Head of caudate nucleus (tissue), 42 donors: ENCODE measurements at regions not wholly inside any gene's neighbourhood (a gene's known extent, or its start where the extent isn't known, plus 50 kb on each side); places are given as distances from the start of the nearest gene placed in this dataset.

Source experiments
- DNase-seq, 42 donors: peaks; one replicate each; pipeline versions ENCODE4 v3.0.0 to v3.0.0-alpha.2; 2020 to 2021; ENCODE audit warnings: mixed read lengths in 7 of 42
- intact Hi-C: fragments of 100-400 bp; cut with DNase I; formaldehyde crosslinking; loops from one replicate; pipeline ENCODE4 v1.15.0; 2022

DNA sequence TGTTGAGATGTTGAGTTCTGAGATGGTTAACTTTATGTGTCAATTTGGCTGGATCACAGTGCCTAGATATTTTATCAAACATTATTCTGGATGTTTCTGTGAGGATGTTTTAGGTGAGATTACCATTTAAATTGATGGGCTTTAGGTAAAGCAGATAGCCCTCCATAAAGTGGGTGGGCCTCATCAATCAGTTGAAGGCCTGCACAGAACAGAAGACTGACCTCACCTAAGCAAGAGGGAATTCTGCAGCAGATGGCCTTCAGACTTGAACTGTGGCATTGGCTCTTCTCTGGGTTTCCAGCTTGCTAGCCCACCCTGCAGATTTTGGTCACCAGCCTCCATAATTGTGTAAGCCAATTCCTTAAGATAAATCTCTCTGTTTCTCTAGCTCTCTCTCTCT lies 260.4 kb upstream of the VEPH1 start:
- intact Hi-C loops = no loop called here
- no peak for DNase-seq

DNA sequence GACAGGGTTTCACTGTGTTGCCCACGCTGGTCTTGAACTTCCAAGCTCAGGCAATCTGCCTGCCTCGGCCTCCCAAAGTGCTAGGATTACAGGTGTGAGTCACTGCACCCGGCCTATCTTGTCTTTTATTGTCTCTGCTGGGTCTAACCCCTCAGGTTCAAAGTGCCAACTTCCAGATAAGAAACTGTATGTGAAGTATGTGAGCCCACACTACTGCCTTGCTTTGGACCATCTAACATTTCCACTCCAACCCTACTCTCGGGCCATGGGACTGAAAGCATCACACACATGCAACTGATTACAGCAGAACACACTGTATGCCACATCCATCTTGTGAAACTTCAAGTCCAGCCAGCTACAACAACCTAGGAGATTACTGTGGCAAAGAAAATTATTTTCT lies 256.1 kb upstream of the VEPH1 start:
- DNase-seq = no peak

DNA sequence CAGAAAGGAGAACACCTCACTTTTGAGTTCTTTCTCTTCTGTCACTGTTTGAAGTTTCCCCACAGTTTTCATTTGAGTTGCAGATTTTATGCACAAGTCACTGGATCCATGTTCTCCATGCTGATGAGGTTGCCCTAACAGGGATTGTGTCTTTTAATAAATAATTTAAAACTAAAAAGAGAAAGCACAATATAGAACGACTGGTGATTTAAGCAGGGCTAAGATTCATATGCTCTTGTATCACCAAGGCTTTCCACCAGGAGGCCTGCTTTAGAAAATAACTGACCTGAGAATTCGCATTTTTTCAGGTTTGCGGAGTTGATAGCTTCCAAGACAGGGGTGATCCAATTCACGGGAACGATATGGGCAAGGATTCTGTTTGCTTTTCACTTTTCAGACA lies 252.0 kb upstream of the VEPH1 start:
- DNase-seq = no peak
- intact Hi-C loops = no loop called here

More for the DNA sequence above, 256.1 kb upstream of the VEPH1 start:
- intact Hi-C loops = no loop called here

DNA sequence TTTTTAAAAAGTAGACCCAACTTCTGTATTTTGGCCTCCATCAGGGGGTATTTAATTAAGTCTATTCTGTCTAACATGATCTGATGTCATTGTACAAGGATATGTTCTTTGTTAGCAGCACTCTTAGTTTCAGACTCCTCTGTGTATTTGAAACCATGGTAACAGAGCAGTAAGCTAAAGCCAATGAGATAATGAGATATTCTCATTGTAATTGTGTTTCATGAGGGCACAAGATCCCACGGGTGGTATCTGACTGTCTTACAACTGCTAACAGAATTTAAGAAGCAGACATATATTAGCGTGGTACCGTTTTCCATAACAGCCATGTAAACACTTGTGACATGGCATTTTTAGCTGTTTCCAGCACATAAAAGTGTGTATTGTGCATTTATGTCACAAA lies 251.2 kb upstream of the VEPH1 start:
- DNase-seq = peak in 1 of 42 donors; percentile 6
- intact Hi-C loops = no loop called here

DNA sequence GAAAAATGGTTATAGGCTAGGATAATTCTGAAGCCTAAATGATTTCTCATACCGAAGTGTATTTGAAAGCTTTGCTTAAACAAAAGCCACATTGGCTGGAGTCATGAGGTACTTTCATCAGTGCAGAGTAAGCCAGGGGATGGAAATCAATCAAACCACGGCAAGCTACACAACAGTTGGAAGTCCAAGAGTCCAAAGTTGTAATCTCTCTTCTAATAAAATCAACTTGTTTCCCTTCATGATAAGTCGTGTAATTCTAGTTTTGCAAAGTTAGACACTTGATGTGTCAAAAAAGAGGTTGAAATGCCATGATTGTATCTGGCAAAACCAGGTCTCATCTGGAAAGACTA lies 250.5 kb upstream of the VEPH1 start:
- no peak for DNase-seq
- intact Hi-C loops = no loop called here

DNA sequence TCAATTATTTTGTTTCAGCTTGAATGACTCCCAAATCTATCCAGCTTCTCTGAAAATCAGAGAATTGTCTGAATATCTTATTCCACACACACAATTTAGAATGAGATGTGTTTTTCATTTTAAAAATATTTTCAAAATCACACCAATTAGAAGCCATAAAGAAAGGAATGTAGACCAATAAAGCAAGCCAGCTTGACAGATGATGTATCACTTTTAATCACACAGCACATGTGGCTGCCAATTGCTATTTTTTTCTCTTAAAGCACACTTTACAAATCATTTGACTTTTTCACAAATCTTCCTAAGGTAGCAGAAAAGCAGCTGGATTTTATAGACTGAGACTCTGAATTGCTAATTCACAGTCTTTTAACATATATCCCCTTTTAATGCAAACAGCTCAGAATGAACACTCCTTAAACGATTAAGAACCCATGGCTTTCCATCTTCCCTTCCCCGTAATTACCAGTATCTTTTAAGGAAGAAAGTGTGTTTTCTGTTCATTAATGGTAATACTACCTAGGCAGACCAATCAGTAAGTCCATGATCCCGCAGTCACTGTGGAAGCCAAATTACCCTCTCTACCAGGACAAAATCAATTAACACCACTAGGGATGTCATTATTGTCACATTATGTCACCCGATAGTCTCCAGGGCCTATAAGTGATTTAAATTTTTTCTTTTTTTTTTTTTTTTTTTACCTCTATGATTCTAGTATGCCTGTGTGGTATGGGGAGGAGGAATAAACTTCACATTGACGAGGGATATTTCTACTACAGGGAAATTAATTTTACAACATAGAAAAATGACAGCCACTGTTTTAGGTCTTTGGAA lies 250.0 kb upstream of the VEPH1 start:
- DNase-seq = no peak

DNA sequence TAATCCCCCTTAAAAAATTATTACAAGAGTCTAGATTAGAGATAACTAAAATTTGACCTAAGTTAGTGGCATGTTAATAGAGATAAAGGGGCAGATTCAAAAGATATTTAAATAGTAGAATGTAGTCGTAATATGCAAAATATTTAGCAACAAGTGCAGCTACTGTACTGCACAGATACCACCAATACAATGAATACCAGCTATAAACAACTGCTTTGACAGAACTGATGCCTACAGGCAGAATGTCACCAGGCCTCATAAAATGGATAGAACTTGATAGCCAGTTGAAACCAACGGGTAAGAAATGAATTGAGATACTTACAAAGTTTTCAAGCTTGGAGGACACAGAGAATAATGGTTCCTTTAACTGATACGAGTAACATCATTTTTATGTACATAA lies 249.3 kb upstream of the VEPH1 start:
- DNase-seq = no peak
- intact Hi-C loops = no loop called here

More for the DNA sequence above, 250.0 kb upstream of the VEPH1 start:
- intact Hi-C loops = no loop called here

DNA sequence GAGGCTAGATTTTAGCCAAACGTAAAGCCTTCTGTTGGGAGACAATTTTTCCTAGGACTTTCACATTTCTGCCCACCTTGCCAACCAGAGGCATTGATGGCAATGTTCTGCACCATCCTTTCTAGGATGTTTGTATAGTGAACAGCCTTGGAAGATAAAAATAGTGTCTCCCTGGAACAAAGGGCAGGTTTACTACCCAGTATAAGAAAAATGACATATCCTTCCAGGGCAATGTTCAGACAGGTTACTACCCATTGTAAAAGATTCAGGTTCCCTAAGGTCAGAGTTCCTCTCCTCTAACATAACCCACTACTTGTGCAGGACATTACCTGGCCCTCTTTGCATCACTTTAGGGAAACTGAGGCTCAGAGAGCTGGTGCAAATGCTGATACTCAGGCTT lies 248.2 kb upstream of the VEPH1 start:
- DNase-seq = no peak
- intact Hi-C loops = no loop called here

DNA sequence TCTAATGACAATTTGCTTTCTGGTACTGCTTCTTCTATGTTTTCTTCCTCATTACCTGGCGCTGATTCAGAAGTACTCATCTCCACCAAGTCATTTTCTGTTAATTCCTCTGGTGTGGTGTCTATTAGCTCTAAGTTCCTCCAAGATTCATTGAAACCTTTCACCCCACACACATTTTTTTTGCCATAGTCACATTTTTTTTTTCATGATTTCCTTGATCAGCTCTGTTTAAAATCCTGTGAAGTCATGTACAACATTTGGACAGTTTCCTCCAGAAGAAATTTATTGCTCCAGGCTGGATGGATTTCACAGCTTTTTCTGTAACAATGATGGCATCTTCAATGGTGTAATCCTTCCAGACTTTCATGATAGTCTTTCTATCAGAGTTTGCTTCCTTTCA lies 243.2 kb upstream of the VEPH1 start:
- intact Hi-C loops = no loop called here
- no peak for DNase-seq

DNA sequence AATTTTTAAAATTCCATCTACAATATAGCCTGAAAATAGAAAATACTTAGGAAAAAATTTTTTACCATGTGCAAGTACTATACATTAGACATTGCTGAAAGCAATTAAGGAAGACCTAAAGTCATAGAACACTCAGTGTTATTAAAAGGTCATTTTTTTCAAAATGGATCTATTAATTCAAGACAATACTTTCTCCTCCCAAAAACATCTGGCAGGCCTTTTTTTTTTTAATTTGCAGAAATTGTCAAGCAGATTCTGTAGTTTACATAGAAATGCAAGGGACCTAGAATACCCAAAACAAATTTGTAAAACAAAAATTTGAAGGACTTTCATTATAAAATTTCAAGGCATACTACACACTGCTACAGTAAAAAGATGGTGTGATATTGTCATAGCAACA lies 238.4 kb upstream of the VEPH1 start:
- DNase-seq = no peak
- intact Hi-C loops = no loop called here

DNA sequence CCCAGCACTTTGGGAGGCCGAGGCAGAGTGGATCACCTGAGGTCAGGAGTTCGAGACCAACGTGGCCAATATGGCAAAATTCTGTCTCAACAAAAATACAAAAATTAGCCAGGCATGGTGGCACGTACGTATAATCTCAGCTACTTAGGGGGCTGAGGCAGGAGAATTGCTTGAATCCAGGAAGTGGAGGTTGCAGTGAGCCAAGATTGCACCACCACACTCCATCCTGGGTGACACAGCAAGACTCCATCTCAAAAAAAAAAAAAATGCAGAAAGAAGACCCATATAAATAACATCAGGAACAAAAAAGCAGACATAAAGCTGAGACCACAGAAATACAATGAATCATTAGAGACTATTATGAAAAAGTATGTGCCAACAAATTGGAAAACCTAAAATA lies 235.2 kb upstream of the VEPH1 start:
- intact Hi-C loops = no loop called here
- no peak for DNase-seq

DNA sequence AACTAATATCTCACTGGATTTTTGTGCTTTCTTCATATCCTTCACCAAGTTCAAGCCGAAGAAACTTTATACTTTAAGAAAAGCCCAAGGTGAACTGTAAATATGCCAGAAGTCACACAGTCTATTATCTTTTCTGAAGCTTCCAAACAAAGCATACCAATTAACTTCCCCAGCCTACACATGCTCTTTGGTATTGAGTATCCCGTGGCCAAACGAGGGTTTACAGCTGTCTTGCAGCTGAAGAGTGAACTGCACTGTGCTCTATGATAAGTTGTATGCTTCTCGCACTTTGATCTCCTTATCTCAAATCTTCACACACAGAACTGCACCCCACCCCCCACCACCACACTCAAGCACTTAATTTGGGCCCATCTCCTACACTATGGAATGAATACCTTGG lies 215.6 kb upstream of the VEPH1 start:
- DNase-seq = no peak
- intact Hi-C loops = no loop called here

DNA sequence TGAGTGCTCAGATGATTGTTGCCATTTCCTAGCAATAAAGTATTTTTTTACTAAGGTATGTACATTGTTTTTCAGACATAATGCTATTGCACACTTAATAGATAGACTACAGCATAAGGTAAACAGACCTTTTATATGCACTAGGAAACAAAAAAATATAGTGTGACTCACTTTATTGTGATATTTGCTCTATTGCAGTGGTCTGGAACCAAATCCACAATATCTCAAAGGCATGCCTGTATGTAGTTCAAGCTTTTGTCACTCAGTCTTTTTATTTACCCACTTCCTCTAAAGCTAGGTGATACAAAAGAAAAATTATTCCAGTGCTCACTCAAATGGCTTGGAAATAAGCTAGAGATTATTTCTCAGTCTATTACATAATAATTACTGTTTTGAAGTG lies 209.9 kb upstream of the VEPH1 start:
- DNase-seq = no peak
- intact Hi-C loops = no loop called here

DNA sequence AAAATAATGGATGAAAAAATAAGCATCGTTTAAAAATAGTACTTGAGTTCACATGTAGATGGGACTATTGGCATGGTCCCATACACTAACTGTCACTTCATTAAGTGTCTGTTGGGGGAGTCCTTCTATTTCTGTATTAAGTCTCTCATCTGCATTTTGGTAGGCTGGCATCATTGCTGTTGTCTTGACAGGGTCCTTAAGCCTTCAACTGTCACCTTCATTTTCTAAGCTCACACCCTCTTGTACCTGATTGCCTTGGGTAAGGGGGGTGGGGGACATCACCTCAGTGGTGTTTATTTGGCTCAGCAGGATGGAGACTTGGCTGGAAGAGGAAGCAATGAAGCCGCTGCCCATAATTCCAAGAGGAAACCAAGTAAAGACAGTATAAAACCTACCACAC lies 202.0 kb upstream of the VEPH1 start:
- intact Hi-C loops = no loop called here
- no peak for DNase-seq

DNA sequence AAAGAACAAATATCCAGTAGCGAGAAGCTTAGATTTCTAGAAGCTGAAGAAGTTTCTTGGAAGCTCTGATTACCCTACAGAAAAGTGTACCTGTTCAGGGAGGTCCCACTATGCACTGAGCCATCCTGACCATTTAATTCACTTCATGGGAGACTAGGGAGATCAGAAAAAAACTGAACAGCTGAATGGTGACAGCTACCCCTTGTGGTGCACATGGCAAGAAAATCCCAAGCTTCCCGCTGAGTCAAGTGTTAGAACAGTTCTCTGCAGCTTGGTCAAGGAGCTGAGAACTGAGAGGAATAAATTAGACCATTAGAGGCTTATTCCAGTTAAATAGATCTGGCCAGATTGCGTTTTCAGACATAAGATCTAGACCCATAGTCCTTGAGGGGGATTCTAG lies 197.2 kb upstream of the VEPH1 start:
- intact Hi-C loops = no loop called here
- DNase-seq = peak in 4 of 42 donors; percentile 3 to 17 (median 8)

DNA sequence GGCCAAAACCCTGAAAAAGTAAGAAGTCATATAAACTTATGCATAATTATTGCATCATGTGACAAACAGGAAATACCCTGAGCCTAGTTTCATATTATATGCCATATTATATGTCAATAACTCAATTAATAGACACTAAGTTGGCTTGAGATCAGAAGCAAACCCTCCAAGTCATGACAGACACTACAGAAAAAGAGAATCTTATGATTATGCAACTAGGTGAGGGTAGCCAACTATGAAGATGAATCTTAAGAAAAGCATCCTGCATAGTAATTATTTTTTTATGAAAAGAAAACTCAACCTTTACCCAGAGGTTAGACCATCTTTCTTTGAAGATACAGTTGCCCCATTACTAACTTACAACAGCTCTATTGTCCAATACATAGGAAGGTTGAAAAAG lies 192.4 kb upstream of the VEPH1 start:
- DNase-seq = no peak
- intact Hi-C loops = no loop called here

DNA sequence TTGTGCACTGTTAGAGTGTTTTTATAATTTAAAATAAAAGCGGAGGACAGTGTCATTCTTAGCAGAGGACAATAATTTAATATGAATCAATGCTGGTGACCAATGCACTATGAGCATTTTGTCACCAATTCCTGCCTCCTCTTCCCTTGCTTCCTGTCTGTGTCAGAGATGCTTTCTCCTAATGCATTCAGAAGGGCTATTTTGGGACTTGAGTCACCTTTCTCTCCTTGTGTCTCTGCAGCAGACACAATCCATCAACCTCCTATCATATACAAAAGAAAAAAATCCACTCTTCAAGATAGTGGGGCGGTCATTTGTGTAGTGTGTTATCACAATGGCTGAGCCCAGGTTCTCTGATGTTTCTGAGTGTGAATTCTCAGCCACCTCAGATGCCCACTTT lies 191.9 kb upstream of the VEPH1 start:
- no peak for DNase-seq
- intact Hi-C loops = no loop called here

DNA sequence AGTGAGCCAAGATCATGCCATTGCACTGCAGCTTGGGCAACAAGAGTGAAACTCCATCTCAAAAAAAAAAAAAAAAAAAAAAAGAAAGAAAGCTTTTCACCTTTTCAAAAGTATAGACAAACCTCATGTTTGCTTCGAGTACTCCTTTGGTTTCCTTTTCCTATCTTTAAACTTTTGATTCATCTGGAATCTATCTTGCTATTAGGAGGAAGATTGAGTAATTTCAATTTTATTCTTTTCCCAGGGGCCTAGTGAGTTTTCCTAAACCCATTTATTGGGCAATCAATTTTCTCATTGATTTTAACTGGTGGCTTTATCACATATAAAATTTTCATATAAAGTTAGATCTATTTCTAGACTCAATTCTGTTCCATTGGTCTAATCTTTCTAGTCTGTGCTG lies 190.5 kb upstream of the VEPH1 start:
- intact Hi-C loops = no loop called here
- DNase-seq = no peak

DNA sequence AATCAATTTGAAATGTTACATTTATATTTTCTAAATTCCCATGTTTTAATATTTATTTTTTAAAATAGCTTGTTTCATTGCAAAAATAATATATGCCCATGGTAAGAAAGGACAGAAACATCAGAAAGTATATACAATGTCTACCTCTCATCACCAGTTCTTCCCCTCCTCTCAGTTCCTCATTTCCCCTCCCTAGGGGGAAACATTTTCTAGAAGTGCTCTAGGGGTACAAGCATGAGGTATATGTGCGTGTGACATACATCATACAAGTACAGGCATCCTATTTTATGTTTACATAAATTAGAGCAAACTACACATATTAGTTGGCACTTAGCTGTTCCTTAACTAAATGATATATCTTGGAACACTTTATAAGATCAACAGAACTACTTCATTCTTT lies 189.3 kb upstream of the VEPH1 start:
- no peak for DNase-seq
- intact Hi-C loops = no loop called here

DNA sequence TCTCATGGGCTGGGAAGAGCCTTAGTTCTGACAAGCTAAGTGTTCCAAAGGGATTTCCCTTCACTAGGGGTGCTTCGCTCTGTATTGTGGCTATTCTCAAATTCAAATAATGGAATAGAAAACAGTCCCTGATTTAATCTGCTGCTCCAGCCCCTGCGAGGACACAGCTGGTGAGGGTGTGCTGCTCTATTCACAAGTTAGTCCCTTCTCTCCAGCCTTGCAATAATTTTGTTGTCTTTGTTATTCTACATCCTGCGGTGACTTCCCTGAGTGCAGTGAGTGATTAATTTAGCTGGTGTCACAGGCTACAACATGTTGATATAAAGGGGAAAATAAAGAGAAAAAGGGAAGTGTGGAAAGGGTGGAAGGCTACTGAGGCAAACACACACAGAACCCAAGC lies 180.5 kb upstream of the VEPH1 start:
- intact Hi-C loops = no loop called here
- no peak for DNase-seq

DNA sequence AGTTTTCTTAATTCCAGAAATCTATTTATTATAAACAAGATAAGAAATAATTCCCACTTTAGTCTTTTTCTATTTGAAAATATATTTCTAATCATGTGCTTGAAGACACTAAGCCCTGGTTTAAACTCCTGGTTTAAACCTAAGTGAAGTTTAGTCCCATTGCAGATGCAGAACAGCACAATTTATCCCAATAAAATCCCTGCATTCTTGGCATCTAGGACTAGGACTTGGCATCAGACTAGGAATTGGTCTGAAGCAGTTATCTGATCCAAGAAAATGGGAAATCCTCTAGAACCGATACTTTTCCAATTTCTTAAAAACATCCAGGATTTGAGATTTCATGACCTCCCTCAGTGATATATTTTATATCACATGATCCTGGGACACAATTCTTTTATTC lies 168.8 kb upstream of the VEPH1 start:
- intact Hi-C loops = no loop called here
- no peak for DNase-seq

DNA sequence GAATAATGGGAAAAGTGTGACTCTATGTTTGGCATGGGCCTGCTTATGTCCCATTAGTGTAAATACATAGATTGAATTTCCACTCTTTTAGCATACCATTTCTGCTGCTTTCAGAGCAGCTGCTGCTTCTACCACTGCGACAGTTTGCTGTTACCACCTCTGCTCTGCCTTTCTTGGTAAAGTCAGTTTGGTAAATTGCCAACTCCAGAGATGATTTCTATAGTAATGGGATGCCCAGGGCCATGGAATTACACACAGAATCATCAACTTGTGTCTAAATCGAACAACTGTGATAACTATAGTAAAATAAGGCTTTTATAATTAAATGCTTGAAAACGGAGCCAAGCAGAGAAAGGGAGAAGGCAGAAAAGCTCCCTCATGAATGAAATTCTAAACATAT lies 168.4 kb upstream of the VEPH1 start:
- no peak for DNase-seq
- intact Hi-C loops = no loop called here
